H1 (cell line): ENCODE measurements at regions not wholly inside any gene's neighbourhood (a gene's known extent, or its start where the extent isn't known, plus 50 kb on each side); places are given as distances from the start of the nearest gene placed in this dataset.

Experiments used
- CTCF ChIA-PET: fragments of 300-600 bp; sonication (Branson Sonifier 250); formaldehyde crosslinking; loops from one replicate; lab custom pipeline; 2021; ENCODE audit not compliant: partially characterized antibody; lab: Charles Lee
- POLR2A ChIA-PET: fragments of 300-600 bp; sonication (Branson Sonifier 250); formaldehyde crosslinking; loops from one replicate; lab custom pipeline; 2021; ENCODE audit warnings: inconsistent platforms; ENCODE audit not compliant: partially characterized antibody; lab: Charles Lee
- DNase-seq, 2 experiments: peaks; one replicate each; pipeline versions ENCODE4 v3.0.0 to v3.0.0-alpha.2; 2010 to 2022; ENCODE audit warnings: low spot score in 2 of 2, low read depth in 1 of 2, mixed read lengths in 1 of 2
- FAIRE-seq: peaks from 2 replicates; lab custom pipeline; 2011; peaks lifted over from hg19 to GRCh38; lab: Jason Lieb, UNC
- H2AFZ ChIP-seq: 2 replicates; pipeline ENCODE4 v1.8.1; 2012; ENCODE audit warnings: low read length, inconsistent platforms
- H2AK5ac ChIP-seq: 2 replicates; pipeline ENCODE4 v1.6.1; 2013; ENCODE audit warnings: low read depth, low read length
- H2BK120ac ChIP-seq: replicated peaks from 2 replicates; pipeline ENCODE3; 2013; ENCODE audit warnings: low read depth, low read length, inconsistent platforms
- H2BK12ac ChIP-seq: 2 replicates; pipeline ENCODE4 v1.6.1; 2013; ENCODE audit warnings: low read depth, low read length
- H2BK15ac ChIP-seq: 2 replicates; pipeline ENCODE4 v1.6.1; 2013; ENCODE audit warnings: low read length
- H2BK20ac ChIP-seq: 2 replicates; pipeline ENCODE4 v1.6.1; 2013; ENCODE audit warnings: low read length
- H2BK5ac ChIP-seq: 2 replicates; pipeline ENCODE4 v1.6.1; 2013; ENCODE audit warnings: low read depth, low read length
- H3K14ac ChIP-seq: 2 replicates; pipeline ENCODE4 v1.6.1; 2013; ENCODE audit warnings: inconsistent platforms; ENCODE audit not compliant: insufficient read length
- H3K18ac ChIP-seq: 2 replicates; pipeline ENCODE4 v1.6.1; 2013; ENCODE audit warnings: low read length; ENCODE audit errors: extremely low read depth
- H3K23ac ChIP-seq: 2 replicates; pipeline ENCODE4 v1.6.1; 2013; ENCODE audit warnings: inconsistent platforms; ENCODE audit not compliant: insufficient read length
- H3K23me2 ChIP-seq: 2 replicates; pipeline ENCODE4 v1.6.1; 2013; ENCODE audit warnings: low read depth, low read length
- H3K27ac ChIP-seq: 2 replicates; pipeline ENCODE4 v1.6.1; 2011; ENCODE audit warnings: low read depth, low read length, inconsistent platforms
- H3K27me3 ChIP-seq, 4 experiments: replicated peaks in 1 of 4; 1 replicate in 1 of 4; 2 replicates in 3 of 4; pipeline versions ENCODE4 v1.6.1 to v1.8.1; 2011 to 2013; ENCODE audit warnings: low read length in 3 of 4, mild to moderate bottlenecking in 3 of 4, inconsistent platforms in 2 of 4, mixed read lengths in 2 of 4, moderate library complexity in 1 of 4; ENCODE audit not compliant: control insufficient read depth in 3 of 4, insufficient read depth in 3 of 4; ENCODE audit errors: extremely low read depth in 1 of 4
- H3K36me3 ChIP-seq, 4 experiments: 2 replicates each; pipeline versions ENCODE4 v1.6.1 to v1.8.1; 2011 to 2013; ENCODE audit warnings: mild to moderate bottlenecking in 4 of 4, low read length in 3 of 4, moderate library complexity in 2 of 4, control low read depth in 1 of 4, inconsistent platforms in 1 of 4; ENCODE audit not compliant: insufficient read depth in 4 of 4, control insufficient read depth in 2 of 4
- H3K4ac ChIP-seq: replicated peaks from 2 replicates; pipeline ENCODE3; 2013; ENCODE audit warnings: low read length, low read depth, mixed read lengths, inconsistent platforms; ENCODE audit not compliant: insufficient read length
- H3K4me1 ChIP-seq, 4 experiments: replicated peaks in 1 of 4; 1 replicate in 1 of 4; 2 replicates in 3 of 4; pipeline versions ENCODE4 v1.6.1 to v1.8.1; 2011 to 2013; ENCODE audit warnings: low read length in 3 of 4, inconsistent platforms in 2 of 4, mixed read lengths in 1 of 4; ENCODE audit not compliant: insufficient read depth in 4 of 4, control insufficient read depth in 3 of 4
- H3K4me2 ChIP-seq, 2 experiments: 2 replicates each; pipeline versions ENCODE4 v1.6.1 to v1.8.1; 2011 to 2013; ENCODE audit warnings: low read depth in 2 of 2, low read length in 2 of 2, control low read depth in 1 of 2, inconsistent platforms in 1 of 2, mild to moderate bottlenecking in 1 of 2; ENCODE audit not compliant: insufficient read depth in 1 of 2
- H3K4me3 ChIP-seq, 4 experiments: fragments of 200-600, 300-600 bp in 1 of 4; sonication (generic), shearing (Covaris generic), sonication (Bioruptor Twin) in 1 of 4; 2 replicates each; pipeline versions ENCODE4 v1.5.1 to v1.8.1; 2011 to 2016; ENCODE audit warnings: low read length in 4 of 4, low read depth in 3 of 4, control low read depth in 2 of 4, inconsistent platforms in 2 of 4, mild to moderate bottlenecking in 2 of 4, mixed read lengths in 1 of 4, moderate library complexity in 1 of 4; ENCODE audit not compliant: insufficient read depth in 2 of 4; ENCODE audit errors: extremely low read depth in 1 of 4
- H3K56ac ChIP-seq: replicated peaks from 2 replicates; pipeline ENCODE3; 2013; ENCODE audit warnings: low read depth, mild to moderate bottlenecking, mixed read lengths, low read length, inconsistent platforms; ENCODE audit not compliant: insufficient read length
- H3K79me1 ChIP-seq: 2 replicates; pipeline ENCODE4 v1.6.1; 2013; ENCODE audit warnings: low read depth, low read length, control low read depth
- H3K79me2 ChIP-seq, 2 experiments: 2 replicates each; pipeline versions ENCODE4 v1.6.1 to v1.8.1; 2012 to 2013; ENCODE audit warnings: low read length in 2 of 2, mild to moderate bottlenecking in 2 of 2, inconsistent platforms in 1 of 2; ENCODE audit not compliant: insufficient read depth in 2 of 2, control insufficient read depth in 1 of 2
- H3K9ac ChIP-seq, 4 experiments: replicated peaks in 1 of 4; 1 replicate in 1 of 4; 2 replicates in 3 of 4; pipeline versions ENCODE4 v1.6.1 to v1.8.1; 2011 to 2013; ENCODE audit warnings: low read depth in 3 of 4, low read length in 3 of 4, control low read depth in 2 of 4, mild to moderate bottlenecking in 2 of 4, moderate library complexity in 2 of 4, inconsistent platforms in 1 of 4; ENCODE audit errors: extremely low read depth in 1 of 4
- H3K9me3 ChIP-seq, 2 experiments: 2 replicates each; pipeline versions ENCODE4 v1.6.1 to v1.8.1; 2012 to 2013; ENCODE audit warnings: mild to moderate bottlenecking in 2 of 2, moderate library complexity in 2 of 2, control low read depth in 1 of 2, inconsistent platforms in 1 of 2, low read depth in 1 of 2, low read length in 1 of 2, mixed read lengths in 1 of 2; ENCODE audit not compliant: insufficient read depth in 2 of 2
- H4K20me1 ChIP-seq, 2 experiments: replicated peaks in 1 of 2; 2 replicates each; pipeline versions ENCODE3 to v1.8.1; 2011 to 2013; ENCODE audit warnings: inconsistent platforms in 2 of 2, low read length in 2 of 2, mild to moderate bottlenecking in 1 of 2; ENCODE audit not compliant: insufficient read depth in 2 of 2, control insufficient read depth in 1 of 2
- H4K5ac ChIP-seq: 2 replicates; pipeline ENCODE4 v1.6.1; 2013; ENCODE audit warnings: low read length, low read depth, mixed read lengths, inconsistent platforms; ENCODE audit not compliant: insufficient read length
- H4K8ac ChIP-seq: 2 replicates; pipeline ENCODE4 v1.8.0; 2013; ENCODE audit warnings: mild to moderate bottlenecking, moderate library complexity, low read length, inconsistent platforms; ENCODE audit not compliant: insufficient read depth; ENCODE audit errors: extremely low read depth
- H4K91ac ChIP-seq: replicated peaks from 2 replicates; pipeline ENCODE3; 2013; ENCODE audit warnings: low read length, mixed read lengths, inconsistent platforms; ENCODE audit not compliant: insufficient read length
- BCL11A ChIP-seq, 2 experiments: IDR thresholded peaks; one replicate each; pipeline ENCODE4 v1.6.1; 2011; ENCODE audit warnings: low read depth in 2 of 2, low read length in 2 of 2, mild to moderate bottlenecking in 2 of 2
- CHD2 ChIP-seq: IDR thresholded peaks from 2 replicates; pipeline ENCODE4 v1.6.1; 2012; ENCODE audit warnings: low read length, improper control_type of control experiment
- EGR1 ChIP-seq: IDR thresholded peaks from 2 replicates; pipeline ENCODE4 v1.6.1; 2011; ENCODE audit warnings: low read depth, low read length, borderline replicate concordance
- SIX5 ChIP-seq: IDR thresholded peaks from 2 replicates; pipeline ENCODE4 v1.6.1; 2011; ENCODE audit warnings: mild to moderate bottlenecking, low read depth, low read length
- TAF1 ChIP-seq: IDR thresholded peaks from 2 replicates; pipeline ENCODE4 v1.6.1; 2011; ENCODE audit warnings: mild to moderate bottlenecking, low read depth, low read length
- WGBS, 2 experiments: shearing (Covaris generic) in 1 of 2; methylation state at CpG; one replicate each; pipeline versions ENCODE4 v1.1.6 to v1.1.7; 2013 to 2015; ENCODE audit warnings: low lambda C conversion rate in 2 of 2, mixed read lengths in 2 of 2, inconsistent platforms in 1 of 2, low coverage in 1 of 2, missing lambda C conversion rate in 1 of 2; ENCODE audit not compliant: insufficient replicate concordance in 2 of 2, insufficient coverage in 1 of 2, insufficient read length in 1 of 2; ENCODE audit errors: extremely low coverage in 1 of 2, missing lambda C conversion rate in 1 of 2; 5-methylcytosine and 5-hydroxymethylcytosine counted together

DNA sequence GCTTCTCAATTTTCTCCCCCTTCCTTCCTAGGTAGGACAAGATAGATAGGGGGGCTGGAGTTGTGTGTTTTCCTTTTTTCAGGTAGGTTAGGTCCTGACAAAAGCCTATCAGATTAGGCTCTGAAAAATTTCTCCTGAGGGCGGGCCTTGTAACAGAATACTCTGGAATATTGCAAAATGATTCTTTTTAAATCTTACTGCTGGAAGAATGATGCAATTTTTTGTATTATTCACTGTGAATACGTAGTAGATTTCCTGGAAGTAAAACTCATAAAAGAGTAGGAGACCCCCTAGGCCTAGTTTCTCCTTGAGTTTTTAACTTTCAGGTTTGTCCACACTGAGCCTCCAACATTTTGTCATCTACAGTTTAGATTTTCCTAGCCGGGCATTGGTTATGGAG, 1701.8 kb downstream of the EFNA5 start:
- Histone ChIP-seq H2BK5ac (no peak overlapping the region), H3K4me2 (no peak overlapping the region), H3K9me3 (no peaks in the 10 kb centered on the region), H2BK20ac (no peak overlapping the region), H4K20me1 (no peaks in the 10 kb centered on the region), H2AFZ (no peak overlapping the region), H3K27ac (no peak overlapping the region), H3K56ac (no peak overlapping the region), H4K8ac (no peak overlapping the region), H3K4me3 (no peak overlapping the region), H3K4me1 (no peaks in the 10 kb centered on the region), H3K18ac (no peak overlapping the region), H4K5ac (no peak overlapping the region), H3K27me3 (no peaks in the 10 kb centered on the region), H3K23me2 (no peaks in the 10 kb centered on the region), H3K9ac (no peak overlapping the region), H3K14ac (no peak overlapping the region), H4K91ac (no peak overlapping the region), H2BK15ac (no peak overlapping the region), H3K79me2 (no peaks in the 10 kb centered on the region), H3K23ac (no peak overlapping the region), H2BK12ac (no peak overlapping the region), H3K79me1 (no peaks in the 10 kb centered on the region), H3K36me3 (no peaks in the 10 kb centered on the region), H2AK5ac (no peak overlapping the region), H2BK120ac (no peak overlapping the region), H3K4ac (no peak overlapping the region)
- DNase-seq (no peak), FAIRE-seq (no peak)
- ChIA-PET POLR2A (no interaction called here), CTCF (no interaction called here)
- TF ChIP-seq CHD2 (no peak), SIX5 (no peak), TAF1 (no peak), BCL11A (IDR thresholded peaks at IDR 0.05; ENCODE audit: low read depth in 2 of 2, low read length in 2 of 2) (no peak), EGR1 (no peak)
- 90% methylated on average over 3 of the region's 3 CpGs; no CpG with 5 or more reads in 1 of the 2 experiments for WGBS, 2 experiments
